ENCODE measurements at regions not wholly inside any gene's neighbourhood (a gene's known extent, or its start where the extent isn't known, plus 50 kb on each side); places are given as distances from the start of the nearest gene placed in this dataset.
A peak's percentile ranks its signal among the peaks of the same experiment; 100 is the strongest.

DNA sequence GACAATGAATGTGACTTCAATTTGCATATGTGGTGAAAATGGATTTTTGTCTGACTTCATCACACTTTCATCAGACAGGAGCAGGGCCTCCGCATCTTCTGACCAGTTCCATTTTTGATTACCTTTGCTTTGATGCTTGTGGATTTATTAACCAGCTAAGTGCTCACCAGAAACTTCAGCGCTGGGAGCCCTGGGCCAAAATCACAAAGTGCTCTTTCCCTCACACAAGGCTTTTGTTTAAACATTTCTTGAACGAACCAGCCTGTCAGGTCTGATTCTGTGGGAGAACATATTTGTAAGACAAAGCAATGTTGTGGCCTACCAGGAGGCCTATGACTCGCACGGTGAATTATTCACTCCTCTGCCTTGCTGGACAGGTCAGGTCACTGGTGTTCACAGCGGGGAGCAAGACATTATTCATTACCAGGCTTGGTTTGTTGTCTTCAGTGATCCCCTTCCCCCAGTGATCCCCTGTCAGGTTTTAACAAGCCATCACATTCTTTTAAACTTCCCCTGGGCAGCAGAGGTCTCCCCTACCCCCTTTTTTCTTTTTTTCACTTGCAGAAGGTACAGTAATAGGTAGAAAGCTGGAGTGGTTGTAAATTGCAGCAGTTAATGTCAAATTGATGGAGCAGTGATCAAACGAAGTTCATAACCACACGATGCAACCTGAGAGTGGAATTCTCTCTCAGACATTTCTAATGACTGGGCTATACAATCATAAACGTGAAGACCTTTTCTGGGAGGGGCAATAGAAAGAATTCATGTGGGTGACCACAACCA, 167.5 kb upstream of the PRICKLE1 start:
- H3K4me3 ChIP-seq (ENCODE audit: severe bottlenecking), result no peak overlapping the region
- peaks cover 25% of the 10 kb centered on the region for H3K4me1 ChIP-seq (ENCODE audit: insufficient read depth, poor library complexity, severe bottlenecking)
- DNase-seq (ENCODE audit: low spot score) (peak; percentile 71), ATAC-seq (ENCODE audit: low read depth) (peak; percentile 97)
- peak overlapping the region; percentile 62 for H3K27ac ChIP-seq (ENCODE audit: poor library complexity, severe bottlenecking)
- H3K27me3 ChIP-seq (ENCODE audit: insufficient read depth, poor library complexity, severe bottlenecking), result no peaks in the 10 kb centered on the region
- H3K36me3 ChIP-seq (ENCODE audit: low read depth), result no peaks in the 10 kb centered on the region
- no peaks in the 10 kb centered on the region for H3K9me3 ChIP-seq (ENCODE audit: severe bottlenecking)
- TF ChIP-seq, protein P1, sequence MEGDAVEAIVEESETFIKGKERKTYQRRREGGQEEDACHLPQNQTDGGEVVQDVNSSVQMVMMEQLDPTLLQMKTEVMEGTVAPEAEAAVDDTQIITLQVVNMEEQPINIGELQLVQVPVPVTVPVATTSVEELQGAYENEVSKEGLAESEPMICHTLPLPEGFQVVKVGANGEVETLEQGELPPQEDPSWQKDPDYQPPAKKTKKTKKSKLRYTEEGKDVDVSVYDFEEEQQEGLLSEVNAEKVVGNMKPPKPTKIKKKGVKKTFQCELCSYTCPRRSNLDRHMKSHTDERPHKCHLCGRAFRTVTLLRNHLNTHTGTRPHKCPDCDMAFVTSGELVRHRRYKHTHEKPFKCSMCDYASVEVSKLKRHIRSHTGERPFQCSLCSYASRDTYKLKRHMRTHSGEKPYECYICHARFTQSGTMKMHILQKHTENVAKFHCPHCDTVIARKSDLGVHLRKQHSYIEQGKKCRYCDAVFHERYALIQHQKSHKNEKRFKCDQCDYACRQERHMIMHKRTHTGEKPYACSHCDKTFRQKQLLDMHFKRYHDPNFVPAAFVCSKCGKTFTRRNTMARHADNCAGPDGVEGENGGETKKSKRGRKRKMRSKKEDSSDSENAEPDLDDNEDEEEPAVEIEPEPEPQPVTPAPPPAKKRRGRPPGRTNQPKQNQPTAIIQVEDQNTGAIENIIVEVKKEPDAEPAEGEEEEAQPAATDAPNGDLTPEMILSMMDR (IDR thresholded peaks at IDR 0.05; ENCODE audit: poor library complexity, severe bottlenecking), result no peak

DNA sequence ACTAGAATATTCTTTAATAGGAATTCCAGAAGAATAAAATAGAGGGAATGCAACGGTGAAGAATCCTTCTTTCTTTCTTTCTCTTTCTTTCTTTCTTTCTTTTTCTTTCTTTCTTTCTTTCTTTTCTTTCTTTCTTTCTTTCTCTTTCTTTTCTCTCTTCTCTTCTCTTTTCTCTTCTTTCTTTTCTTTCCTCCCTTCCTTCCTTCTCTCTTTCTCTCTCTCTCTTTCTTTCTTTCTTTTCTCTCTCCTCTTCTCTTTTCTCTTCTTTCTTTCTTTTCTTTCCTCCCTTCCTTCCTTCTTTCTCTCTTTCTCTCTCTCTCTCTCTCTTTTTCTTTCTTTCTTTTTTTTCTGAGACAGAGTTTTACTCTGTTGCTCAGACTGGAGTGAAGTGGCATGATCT, 160.8 kb upstream of the PRICKLE1 start:
- H3K4me1 ChIP-seq (ENCODE audit: insufficient read depth, poor library complexity, severe bottlenecking), result no peaks in the 10 kb centered on the region
- H3K36me3 ChIP-seq (ENCODE audit: low read depth), result no peaks in the 10 kb centered on the region
- TF ChIP-seq, protein P1 (IDR thresholded peaks at IDR 0.05; ENCODE audit: poor library complexity, severe bottlenecking), result no peak
- H3K9me3 ChIP-seq (ENCODE audit: severe bottlenecking), result no peaks in the 10 kb centered on the region
- H3K4me3 ChIP-seq (ENCODE audit: severe bottlenecking), result no peak overlapping the region
- ATAC-seq (ENCODE audit: low read depth) (no peak), DNase-seq (ENCODE audit: low spot score) (no peak)
- no peaks in the 10 kb centered on the region for H3K27me3 ChIP-seq (ENCODE audit: insufficient read depth, poor library complexity, severe bottlenecking)
- H3K27ac ChIP-seq (ENCODE audit: poor library complexity, severe bottlenecking), result no peak overlapping the region

DNA sequence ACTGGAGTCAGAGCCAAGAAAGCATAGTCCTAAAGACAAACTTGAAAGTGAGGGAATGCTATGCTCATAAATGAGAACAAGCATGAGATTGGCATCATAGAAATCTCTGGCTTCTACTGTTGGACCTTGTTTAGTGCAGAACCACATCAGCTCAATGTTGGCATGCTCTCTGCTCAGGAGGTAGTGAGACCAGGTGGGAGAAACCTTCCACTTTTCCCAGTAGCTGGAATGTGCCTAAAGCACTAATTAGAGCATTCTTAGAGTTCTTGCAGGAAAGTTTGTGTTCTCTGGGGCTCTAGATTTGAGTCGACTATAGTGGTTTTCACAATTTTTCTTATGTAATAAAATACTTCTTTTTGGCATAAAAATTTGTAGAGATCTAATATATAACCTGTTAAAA, 159.7 kb upstream of the PRICKLE1 start:
- Histone ChIP-seq H3K27ac (ENCODE audit: poor library complexity, severe bottlenecking) (no peak overlapping the region), H3K9me3 (ENCODE audit: severe bottlenecking) (no peaks in the 10 kb centered on the region), H3K36me3 (ENCODE audit: low read depth) (no peaks in the 10 kb centered on the region), H3K27me3 (ENCODE audit: insufficient read depth, poor library complexity, severe bottlenecking) (no peaks in the 10 kb centered on the region), H3K4me3 (ENCODE audit: severe bottlenecking) (no peak overlapping the region), H3K4me1 (ENCODE audit: insufficient read depth, poor library complexity, severe bottlenecking) (peaks cover 9% of the 10 kb centered on the region)
- ATAC-seq (ENCODE audit: low read depth) (no peak), DNase-seq (ENCODE audit: low spot score) (no peak)
- TF ChIP-seq, protein P1 (IDR thresholded peaks at IDR 0.05; ENCODE audit: poor library complexity, severe bottlenecking), result no peak

DNA sequence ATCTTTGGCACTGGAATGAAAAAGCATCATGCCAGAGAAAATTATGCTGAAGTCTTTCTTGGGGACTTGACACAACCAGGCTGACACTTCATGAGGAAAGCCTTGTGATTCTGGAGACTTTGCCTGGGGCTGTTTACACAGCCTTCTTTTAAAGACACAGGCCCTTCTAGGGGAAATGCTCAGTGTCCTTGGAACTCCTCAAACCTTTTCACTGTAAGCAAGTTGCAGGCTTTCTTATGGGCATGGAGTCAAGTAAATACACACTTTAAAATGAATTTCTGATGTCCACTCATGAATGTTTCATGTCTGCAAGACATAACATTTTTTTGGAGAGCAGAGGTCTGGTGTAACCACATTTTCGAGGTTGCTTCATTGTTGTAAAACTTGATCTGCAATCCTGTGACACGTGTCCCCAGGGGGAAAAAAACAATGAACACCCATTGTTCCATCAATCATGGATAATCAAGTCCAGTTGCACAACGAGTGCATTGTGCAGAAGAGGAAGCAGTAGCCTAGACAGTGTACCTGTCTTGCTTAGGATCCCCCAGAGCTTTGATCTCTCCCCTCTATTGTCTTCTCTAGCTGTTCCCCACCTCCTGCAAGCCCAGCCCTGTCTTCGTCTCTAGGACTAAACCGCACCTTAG, 155.1 kb upstream of the PRICKLE1 start:
- H3K27ac ChIP-seq (ENCODE audit: poor library complexity, severe bottlenecking), result peak overlapping the region; percentile 7
- DNase-seq (ENCODE audit: low spot score) (no peak), ATAC-seq (ENCODE audit: low read depth) (peak; percentile 58)

More for the DNA sequence above, 155.1 kb upstream of the PRICKLE1 start:
- H3K36me3 ChIP-seq (ENCODE audit: low read depth), result no peaks in the 10 kb centered on the region
- H3K9me3 ChIP-seq (ENCODE audit: severe bottlenecking), result no peaks in the 10 kb centered on the region
- H3K4me1 ChIP-seq (ENCODE audit: insufficient read depth, poor library complexity, severe bottlenecking), result peaks cover 18% of the 10 kb centered on the region
- TF ChIP-seq, protein P1 (IDR thresholded peaks at IDR 0.05; ENCODE audit: poor library complexity, severe bottlenecking), result no peak
- H3K27me3 ChIP-seq (ENCODE audit: insufficient read depth, poor library complexity, severe bottlenecking), result no peaks in the 10 kb centered on the region
- no peak overlapping the region for H3K4me3 ChIP-seq (ENCODE audit: severe bottlenecking)
